Bronchial epithelial cell (primary cell): ENCODE measurements at regions not wholly inside any gene's neighbourhood (a gene's known extent, or its start where the extent isn't known, plus 50 kb on each side); places are given as distances from the start of the nearest gene placed in this dataset.
"Not testable (repeated sequence)": the region's sequence is repeated elsewhere in the genome, so short reads cannot be mapped to it uniquely, and the experiment has no call there.

Experiments
- DNase-seq: peaks from one replicate; pipeline ENCODE4 v3.0.0-alpha.2; 2010; ENCODE audit warnings: low read depth
- FAIRE-seq: peaks from 2 replicates; lab custom pipeline; 2011; peaks lifted over from hg19 to GRCh38; lab: Jason Lieb, UNC
- H3K27me3 ChIP-seq: 2 replicates; pipeline ENCODE4 v1.5.1; 2011; ENCODE audit warnings: low read length; ENCODE audit not compliant: control insufficient read depth, insufficient read depth
- H3K36me3 ChIP-seq: 2 replicates; pipeline ENCODE4 v1.5.1; 2011; ENCODE audit warnings: low read length; ENCODE audit not compliant: control insufficient read depth, insufficient read depth
- H3K4me3 ChIP-seq: 2 replicates; pipeline ENCODE4 v1.5.1; 2011; ENCODE audit warnings: mild to moderate bottlenecking, low read depth, low read length, control low read depth
- TF ChIP-seq, protein P1 (sequence below): IDR thresholded peaks from 2 replicates; pipeline ENCODE4 v1.5.1; 2011; ENCODE audit warnings: mild to moderate bottlenecking, moderate library complexity, low read length, control low read depth, inconsistent platforms; ENCODE audit not compliant: insufficient read depth, severe bottlenecking

DNA sequence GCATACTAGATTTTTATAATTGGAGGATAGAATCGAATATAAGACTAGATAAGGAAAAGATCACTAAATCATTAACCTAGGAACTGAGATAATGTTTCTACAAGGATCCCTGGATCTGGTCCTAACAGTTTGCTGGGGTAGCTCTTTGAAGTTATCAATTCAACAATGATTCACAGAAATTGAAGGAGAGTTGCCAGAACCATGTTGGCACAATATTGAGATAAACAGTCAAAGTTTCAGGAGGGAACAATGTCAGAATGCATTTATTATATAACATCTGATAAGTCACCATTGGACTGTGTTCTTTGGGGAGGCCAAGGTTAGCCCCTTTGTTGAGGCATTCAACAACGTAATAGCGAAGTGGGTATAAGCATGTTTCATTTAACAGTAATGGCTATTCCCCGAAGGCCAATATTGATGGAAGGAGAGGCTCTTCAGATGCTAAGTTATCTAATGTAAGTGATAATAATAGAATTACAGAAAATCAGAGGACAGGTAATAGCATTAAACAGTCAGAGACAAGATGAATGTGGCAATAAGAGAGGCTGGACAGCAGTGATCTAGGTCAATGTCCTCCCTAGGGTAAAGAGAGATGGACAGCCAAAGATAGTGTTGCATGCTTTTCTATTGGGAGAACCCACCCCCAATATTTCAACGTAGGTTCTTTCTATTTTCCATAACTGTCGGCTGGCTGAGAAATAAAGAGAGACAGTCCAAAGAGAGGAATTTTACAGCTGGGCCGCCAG is 604.8 kb upstream of the GYPC start:
- DNase-seq: no peak

DNA sequence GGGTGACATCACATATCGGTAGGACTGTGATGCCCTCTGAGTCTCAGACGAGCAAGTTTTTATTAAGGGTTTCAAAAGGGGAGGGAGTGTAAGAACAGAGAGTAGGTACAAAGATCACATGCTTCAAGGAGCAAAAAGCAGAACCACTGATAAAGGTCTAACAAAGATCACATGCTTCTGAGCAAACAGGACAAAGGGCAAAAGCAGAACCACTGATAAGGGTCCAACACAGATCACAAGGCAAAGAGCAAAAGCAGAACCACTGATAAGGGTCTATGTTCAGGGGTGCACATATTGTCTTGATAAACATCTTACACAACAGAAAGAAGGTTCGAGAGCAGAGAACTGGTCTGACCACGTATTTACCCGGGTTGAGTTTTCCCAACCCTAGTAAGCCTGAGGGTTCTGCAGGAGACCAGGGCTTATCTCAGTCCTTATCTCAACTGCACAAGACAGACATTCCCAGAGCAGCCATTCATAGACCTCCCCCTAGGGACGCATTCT is 604.2 kb upstream of the GYPC start:
- FAIRE-seq, H3K36me3 ChIP-seq, H3K27me3 ChIP-seq, H3K4me3 ChIP-seq, DNase-seq: not testable (repeated sequence)

More for the DNA sequence above, 604.8 kb upstream of the GYPC start:
- TF ChIP-seq, protein P1, sequence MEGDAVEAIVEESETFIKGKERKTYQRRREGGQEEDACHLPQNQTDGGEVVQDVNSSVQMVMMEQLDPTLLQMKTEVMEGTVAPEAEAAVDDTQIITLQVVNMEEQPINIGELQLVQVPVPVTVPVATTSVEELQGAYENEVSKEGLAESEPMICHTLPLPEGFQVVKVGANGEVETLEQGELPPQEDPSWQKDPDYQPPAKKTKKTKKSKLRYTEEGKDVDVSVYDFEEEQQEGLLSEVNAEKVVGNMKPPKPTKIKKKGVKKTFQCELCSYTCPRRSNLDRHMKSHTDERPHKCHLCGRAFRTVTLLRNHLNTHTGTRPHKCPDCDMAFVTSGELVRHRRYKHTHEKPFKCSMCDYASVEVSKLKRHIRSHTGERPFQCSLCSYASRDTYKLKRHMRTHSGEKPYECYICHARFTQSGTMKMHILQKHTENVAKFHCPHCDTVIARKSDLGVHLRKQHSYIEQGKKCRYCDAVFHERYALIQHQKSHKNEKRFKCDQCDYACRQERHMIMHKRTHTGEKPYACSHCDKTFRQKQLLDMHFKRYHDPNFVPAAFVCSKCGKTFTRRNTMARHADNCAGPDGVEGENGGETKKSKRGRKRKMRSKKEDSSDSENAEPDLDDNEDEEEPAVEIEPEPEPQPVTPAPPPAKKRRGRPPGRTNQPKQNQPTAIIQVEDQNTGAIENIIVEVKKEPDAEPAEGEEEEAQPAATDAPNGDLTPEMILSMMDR: no peak
- no peaks in the 10 kb centered on the region for H3K27me3 ChIP-seq
- H3K4me3 ChIP-seq: no peak overlapping the region
- no peak for FAIRE-seq
- H3K36me3 ChIP-seq: no peaks in the 10 kb centered on the region

DNA sequence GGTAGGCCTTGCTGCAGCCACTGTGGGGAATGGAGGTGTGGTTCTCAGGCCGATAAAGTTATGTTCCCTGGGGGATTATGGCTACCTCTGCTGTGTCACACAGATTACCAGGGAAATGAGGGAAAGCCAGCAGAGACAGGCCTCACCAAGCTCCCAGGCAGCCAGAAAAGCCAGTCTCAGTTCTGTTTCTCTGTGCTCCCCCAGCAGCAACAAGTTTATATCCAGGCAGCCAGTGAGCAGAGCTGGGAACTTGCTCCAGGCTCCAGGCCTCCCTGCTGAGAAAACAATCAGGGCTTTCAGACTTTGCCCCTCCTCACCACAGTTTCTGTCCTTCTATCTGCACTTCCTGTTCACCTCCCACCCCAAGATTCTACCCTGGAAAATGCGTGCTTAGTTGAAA is 596.6 kb upstream of the GYPC start:
- no peak for FAIRE-seq
- no peaks in the 10 kb centered on the region for H3K36me3 ChIP-seq
- TF ChIP-seq, protein P1: no peak
- no peak overlapping the region for H3K4me3 ChIP-seq
- DNase-seq: no peak
- H3K27me3 ChIP-seq: no peaks in the 10 kb centered on the region

DNA sequence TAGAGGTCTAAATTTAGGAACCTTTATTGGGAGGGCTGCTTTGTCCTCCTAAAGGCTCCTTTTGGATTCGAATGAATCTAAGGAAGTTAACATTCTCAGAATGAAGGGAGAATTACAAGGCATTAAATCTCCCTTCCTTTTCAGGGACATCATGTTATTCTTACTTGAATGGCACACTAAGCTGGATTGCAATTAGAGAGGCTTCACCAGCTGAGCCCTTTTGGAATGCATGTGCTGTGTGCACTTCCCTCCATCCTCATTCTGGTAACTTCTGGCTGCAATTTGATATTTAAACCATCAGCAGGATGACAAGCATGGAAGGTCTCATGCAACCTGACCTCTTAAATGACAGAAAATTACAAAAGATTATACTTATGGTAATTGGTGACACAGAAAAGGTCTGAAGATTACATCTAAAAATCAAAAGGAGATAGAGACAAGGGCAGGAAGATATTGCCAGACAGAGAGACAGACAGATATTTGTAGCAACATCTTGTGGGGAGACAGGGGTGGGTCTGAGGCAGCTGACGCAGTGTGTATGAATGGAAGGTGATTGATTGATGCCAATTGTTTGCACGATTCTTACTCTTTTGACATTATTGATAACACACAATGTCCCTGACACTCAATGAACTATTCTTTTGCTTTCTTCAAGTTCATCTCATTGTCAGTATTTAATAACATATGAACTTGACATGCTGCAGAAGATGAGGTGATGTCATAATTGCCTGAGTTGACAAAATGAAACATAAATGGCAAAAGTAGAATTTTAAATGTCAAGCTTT is 570.8 kb upstream of the GYPC start:
- Histone ChIP-seq H3K4me3 (no peak overlapping the region), H3K27me3 (no peaks in the 10 kb centered on the region), H3K36me3 (no peaks in the 10 kb centered on the region)
- FAIRE-seq (no peak), DNase-seq (no peak)
- TF ChIP-seq, protein P1: no peak

DNA sequence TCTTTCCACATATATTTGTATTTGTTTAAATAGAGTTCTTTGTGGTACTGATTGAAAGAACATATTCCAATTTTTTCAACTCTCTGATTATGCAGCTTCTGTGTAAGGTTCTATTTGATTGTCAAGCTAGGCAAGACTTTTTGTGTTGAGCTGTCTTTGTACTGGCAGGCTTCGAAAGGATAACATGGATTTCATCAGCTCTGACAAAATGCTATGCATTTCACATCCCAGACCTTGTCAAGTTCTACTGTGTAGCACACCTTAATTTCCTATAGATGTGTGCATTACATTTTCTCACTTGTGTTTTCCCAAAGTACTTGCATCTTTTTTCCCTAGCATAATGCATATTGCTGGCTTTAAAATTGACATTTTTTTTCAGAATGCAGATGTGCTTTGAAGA is 555.0 kb upstream of the GYPC start:
- TF ChIP-seq, protein P1: no peak
- DNase-seq: no peak
- no peaks in the 10 kb centered on the region for H3K36me3 ChIP-seq
- no peak overlapping the region for H3K4me3 ChIP-seq
- H3K27me3 ChIP-seq: no peaks in the 10 kb centered on the region
- no peak for FAIRE-seq

DNA sequence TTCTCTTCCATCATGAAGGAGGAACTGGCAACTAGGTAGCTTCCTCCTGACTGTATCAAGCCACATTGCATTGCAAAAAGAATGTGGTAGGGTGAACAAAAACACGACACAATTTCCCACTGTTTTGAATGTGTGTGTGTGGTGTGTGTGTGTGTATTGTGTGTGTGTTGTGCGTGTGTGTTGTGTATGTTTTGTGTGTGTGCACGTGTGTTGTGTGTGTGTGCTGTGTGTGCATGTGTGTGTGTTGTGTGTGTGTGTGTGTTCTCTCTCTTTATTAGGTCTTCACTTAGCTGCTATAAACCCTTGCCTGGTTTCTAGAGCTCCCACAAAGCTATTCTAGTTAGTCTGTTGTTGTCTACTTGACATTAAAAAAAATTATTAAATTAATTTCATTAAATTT is 550.0 kb upstream of the GYPC start:
- H3K27me3 ChIP-seq: no peaks in the 10 kb centered on the region
- TF ChIP-seq, protein P1: no peak
- peak; percentile 7 for FAIRE-seq
- no peak for DNase-seq
- H3K4me3 ChIP-seq: no peak overlapping the region
- no peaks in the 10 kb centered on the region for H3K36me3 ChIP-seq
